A673 (cell line): ENCODE measurements at regions not wholly inside any gene's neighbourhood (a gene's known extent, or its start where the extent isn't known, plus 50 kb on each side); places are given as distances from the start of the nearest gene placed in this dataset.

ENCODE experiments used
- EZH2 ChIP-seq: fragments of 200-600 bp; sonication (generic); IDR thresholded peaks from 2 replicates; pipeline ENCODE4 v1.6.1; 2017; ENCODE audit warnings: borderline replicate concordance, low read depth, mild to moderate bottlenecking, mixed read lengths, antibody characterized with exemption, low read length; ENCODE audit not compliant: poor library complexity, severe bottlenecking
- TF ChIP-seq, protein P1 (sequence below): fragments of 300-800, 200-600 bp; sonication (generic); conservative IDR thresholded peaks from 2 replicates; pipeline ENCODE4 v1.5.1; 2017; ENCODE audit warnings: low read depth, mild to moderate bottlenecking, antibody characterized with exemption, low read length, moderate library complexity, mixed read lengths

DNA sequence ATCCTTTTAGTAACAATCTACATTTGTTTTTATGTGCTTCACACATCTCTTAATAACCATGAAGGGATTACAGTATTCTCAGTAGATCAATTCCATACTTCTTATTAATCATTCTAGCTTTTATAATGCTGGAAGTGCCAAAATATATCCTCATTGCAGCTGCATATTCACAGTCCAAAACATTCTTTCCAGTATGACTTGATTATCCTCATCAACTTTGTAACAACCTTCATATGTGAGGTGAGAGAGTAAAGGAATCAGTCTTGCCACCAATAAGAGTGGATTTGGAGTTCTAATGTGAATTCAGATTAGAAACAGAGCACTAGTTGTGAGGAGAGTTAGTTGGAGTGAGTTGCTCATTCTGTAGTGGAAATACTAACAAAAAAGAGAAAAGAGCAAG is 208.0 kb upstream of the SPRY2 start:
- TF ChIP-seq, protein P1, sequence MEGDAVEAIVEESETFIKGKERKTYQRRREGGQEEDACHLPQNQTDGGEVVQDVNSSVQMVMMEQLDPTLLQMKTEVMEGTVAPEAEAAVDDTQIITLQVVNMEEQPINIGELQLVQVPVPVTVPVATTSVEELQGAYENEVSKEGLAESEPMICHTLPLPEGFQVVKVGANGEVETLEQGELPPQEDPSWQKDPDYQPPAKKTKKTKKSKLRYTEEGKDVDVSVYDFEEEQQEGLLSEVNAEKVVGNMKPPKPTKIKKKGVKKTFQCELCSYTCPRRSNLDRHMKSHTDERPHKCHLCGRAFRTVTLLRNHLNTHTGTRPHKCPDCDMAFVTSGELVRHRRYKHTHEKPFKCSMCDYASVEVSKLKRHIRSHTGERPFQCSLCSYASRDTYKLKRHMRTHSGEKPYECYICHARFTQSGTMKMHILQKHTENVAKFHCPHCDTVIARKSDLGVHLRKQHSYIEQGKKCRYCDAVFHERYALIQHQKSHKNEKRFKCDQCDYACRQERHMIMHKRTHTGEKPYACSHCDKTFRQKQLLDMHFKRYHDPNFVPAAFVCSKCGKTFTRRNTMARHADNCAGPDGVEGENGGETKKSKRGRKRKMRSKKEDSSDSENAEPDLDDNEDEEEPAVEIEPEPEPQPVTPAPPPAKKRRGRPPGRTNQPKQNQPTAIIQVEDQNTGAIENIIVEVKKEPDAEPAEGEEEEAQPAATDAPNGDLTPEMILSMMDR, result no peak
- TF ChIP-seq EZH2, result no peak
